ENCODE measurements at regions not wholly inside any gene's neighbourhood (a gene's known extent, or its start where the extent isn't known, plus 50 kb on each side); places are given as distances from the start of the nearest gene placed in this dataset.

DNA sequence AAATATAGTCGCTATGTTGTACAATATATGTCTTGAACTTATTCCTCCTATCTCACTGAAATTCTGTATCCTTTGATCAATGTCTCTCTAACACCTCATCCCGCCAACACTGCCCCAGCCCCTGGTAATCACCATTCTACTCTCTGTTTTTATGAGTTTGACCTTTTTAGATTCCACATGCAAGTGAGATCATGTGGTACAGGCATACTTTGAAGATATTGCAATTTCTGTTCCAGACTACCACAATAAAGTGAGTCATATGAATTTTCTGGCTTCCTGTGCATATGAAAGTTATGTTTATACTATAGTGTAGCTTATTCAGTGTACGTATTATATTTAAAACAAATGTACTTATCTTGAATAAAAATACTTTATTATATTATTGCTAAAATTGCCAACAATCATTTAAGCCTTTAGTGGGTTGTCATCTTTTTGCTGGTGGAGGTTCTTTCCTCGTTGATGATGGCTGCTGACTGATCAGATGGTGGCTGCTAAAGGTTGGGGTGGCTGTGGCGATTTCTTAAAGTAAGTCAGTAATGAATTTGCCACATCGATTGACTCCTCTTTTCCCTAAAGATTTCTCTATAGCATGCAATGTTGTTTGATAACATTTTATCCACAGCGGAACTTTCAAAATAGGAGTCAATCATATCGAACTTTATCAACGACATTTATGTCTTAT is 257.2 kb downstream of the NFKBIZ start:
- Histone ChIP-seq H3K4me3 (no peak overlapping the region), H3K27me3 (ENCODE audit: low read depth) (no peaks in the 10 kb centered on the region), H3K27ac (no peak overlapping the region), H3K36me3 (no peaks in the 10 kb centered on the region), H3K4me1 (no peaks in the 10 kb centered on the region), H3K9me3 (peaks cover 3% of the 10 kb centered on the region)
- intact Hi-C loops (cut with DNase I), result no loop called here
- ATAC-seq, result no peak
- no peak for DNase-seq
- TF ChIP-seq, protein P1, sequence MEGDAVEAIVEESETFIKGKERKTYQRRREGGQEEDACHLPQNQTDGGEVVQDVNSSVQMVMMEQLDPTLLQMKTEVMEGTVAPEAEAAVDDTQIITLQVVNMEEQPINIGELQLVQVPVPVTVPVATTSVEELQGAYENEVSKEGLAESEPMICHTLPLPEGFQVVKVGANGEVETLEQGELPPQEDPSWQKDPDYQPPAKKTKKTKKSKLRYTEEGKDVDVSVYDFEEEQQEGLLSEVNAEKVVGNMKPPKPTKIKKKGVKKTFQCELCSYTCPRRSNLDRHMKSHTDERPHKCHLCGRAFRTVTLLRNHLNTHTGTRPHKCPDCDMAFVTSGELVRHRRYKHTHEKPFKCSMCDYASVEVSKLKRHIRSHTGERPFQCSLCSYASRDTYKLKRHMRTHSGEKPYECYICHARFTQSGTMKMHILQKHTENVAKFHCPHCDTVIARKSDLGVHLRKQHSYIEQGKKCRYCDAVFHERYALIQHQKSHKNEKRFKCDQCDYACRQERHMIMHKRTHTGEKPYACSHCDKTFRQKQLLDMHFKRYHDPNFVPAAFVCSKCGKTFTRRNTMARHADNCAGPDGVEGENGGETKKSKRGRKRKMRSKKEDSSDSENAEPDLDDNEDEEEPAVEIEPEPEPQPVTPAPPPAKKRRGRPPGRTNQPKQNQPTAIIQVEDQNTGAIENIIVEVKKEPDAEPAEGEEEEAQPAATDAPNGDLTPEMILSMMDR (IDR thresholded peaks at IDR 0.05), result no peak

DNA sequence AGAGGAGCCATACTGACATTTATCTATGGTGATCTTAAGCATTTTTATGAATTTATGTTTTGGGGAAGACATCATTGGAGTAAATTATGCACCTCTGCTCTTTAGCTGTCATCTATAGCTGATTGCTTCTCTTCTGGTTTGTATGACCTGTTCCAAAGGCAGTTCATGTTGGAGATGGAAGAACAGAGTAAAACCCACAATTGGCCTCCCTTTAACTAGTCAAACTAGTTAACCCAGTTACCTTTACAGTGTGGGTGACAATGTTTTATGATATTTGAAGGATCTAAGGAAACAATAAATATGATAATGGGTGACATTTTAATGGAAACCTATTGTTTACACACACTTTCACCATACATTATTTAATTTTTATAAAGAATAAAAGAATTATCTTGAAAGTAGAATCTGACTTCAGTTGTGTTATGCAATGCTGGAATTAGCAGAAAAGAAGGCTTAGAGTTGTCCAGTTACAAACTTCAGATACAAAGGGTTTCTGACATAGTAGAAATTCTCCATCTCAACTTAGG is 263.5 kb downstream of the NFKBIZ start:
- ATAC-seq (no peak), DNase-seq (no peak)
- peaks cover 3% of the 10 kb centered on the region for H3K9me3 ChIP-seq
- intact Hi-C loops (cut with DNase I), result no loop called here
- no peaks in the 10 kb centered on the region for H3K36me3 ChIP-seq
- H3K27me3 ChIP-seq (ENCODE audit: low read depth), result no peaks in the 10 kb centered on the region
- H3K27ac ChIP-seq, result no peak overlapping the region
- H3K4me1 ChIP-seq, result no peaks in the 10 kb centered on the region
- H3K4me3 ChIP-seq, result no peak overlapping the region
- TF ChIP-seq, protein P1 (IDR thresholded peaks at IDR 0.05), result no peak

DNA sequence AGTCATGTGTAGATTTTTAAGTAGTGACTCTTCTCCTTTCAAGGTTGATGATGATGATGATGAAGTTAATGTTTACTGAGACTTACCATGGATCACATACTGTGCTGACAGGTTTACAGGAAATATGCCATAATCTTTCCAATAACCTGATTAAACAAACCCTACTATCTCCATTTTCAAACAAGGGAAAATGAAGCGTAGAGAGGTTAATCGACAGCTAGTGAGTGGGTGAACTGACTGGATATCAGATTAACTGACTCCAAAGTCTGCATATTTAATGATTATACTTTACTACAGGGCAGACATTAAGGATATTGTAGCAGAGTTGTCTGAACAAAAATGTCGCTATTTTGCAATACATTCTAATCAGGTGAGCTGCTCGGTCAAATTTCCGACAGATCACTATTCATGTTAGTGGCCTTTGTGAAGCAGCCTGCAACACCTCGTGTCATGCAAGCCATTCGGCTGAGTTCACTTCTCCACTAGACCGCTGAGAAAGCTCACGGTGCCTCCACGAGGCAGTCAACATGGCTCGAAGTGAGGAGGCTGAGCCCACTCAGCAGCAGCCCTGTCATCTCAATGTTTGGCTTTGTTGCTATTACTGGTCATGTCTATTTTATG is 264.2 kb downstream of the NFKBIZ start:
- Histone ChIP-seq H3K4me1 (no peaks in the 10 kb centered on the region), H3K27me3 (ENCODE audit: low read depth) (no peaks in the 10 kb centered on the region), H3K4me3 (no peak overlapping the region), H3K9me3 (no peaks in the 10 kb centered on the region), H3K27ac (no peak overlapping the region), H3K36me3 (no peaks in the 10 kb centered on the region)
- DNase-seq (no peak), ATAC-seq (no peak)
- TF ChIP-seq, protein P1 (IDR thresholded peaks at IDR 0.05), result no peak
- intact Hi-C loops (cut with DNase I), result no loop called here

DNA sequence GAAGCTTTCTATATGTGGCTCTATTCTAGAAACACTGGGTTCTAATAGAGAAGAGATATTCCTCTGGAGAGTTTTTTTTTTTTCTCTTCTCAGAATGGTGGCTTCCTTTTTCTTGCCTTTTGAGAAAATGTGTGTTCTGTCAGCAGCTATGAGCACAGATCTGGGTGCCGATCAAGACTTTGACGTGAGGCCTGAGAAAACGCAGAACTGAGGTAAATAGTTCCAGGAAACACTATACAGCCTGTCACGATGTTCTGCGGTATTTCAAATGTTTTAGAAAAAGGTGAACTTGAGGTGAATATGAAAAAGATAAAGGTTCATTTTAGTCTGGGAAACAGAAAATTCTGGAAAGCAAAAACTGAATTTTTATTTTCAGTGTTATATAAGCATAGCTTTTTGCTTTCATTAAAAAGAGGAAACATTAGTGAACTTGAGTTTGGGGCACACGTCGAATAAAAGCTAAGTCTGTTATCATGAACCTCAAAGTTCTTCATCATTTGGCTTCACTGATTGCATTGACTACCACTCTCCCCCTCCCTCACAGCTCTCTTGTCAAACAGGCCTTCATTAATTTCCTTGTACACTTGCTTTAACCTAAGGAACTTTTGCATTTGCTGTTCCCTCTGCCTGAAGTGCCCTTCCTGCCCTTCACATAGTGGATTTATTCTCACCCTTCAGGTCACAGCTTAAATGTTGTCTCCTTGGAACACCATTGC is 265.1 kb downstream of the NFKBIZ start:
- intact Hi-C loops (cut with DNase I), result no loop called here
- TF ChIP-seq, protein P1 (IDR thresholded peaks at IDR 0.05), result no peak
- Histone ChIP-seq H3K27me3 (ENCODE audit: low read depth) (no peaks in the 10 kb centered on the region), H3K27ac (no peak overlapping the region), H3K4me1 (no peaks in the 10 kb centered on the region), H3K36me3 (no peaks in the 10 kb centered on the region), H3K4me3 (no peak overlapping the region), H3K9me3 (no peaks in the 10 kb centered on the region)
- ATAC-seq, result peak in 1 of 2 donors; percentile 54
- no peak for DNase-seq

DNA sequence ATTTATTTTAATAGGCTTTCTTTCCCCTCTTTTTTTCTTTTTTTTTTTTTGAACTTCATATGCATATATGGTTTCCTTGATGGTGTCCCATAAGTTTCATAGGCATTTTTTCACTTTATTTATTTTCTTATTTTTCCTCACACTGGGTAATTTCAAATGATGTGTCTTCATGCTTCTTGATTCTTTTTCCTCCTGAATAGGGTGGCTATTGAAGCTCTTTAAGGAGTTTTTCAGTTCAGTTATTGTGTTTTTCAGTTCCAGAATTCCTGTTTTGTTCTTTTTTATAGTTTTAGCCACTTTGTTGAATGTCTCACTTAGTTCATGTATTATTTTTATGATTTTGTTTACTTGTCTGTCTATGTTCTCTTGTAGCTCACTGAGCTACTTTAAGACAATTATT is 273.2 kb downstream of the NFKBIZ start:
- Histone ChIP-seq H3K4me3 (no peak overlapping the region), H3K27me3 (ENCODE audit: low read depth) (no peaks in the 10 kb centered on the region), H3K36me3 (no peaks in the 10 kb centered on the region), H3K9me3 (peaks cover 13% of the 10 kb centered on the region), H3K4me1 (peaks cover 3% of the 10 kb centered on the region), H3K27ac (no peak overlapping the region)
- ATAC-seq (no peak), DNase-seq (no peak)
- intact Hi-C loops (cut with DNase I), result no loop called here
- TF ChIP-seq, protein P1 (IDR thresholded peaks at IDR 0.05), result no peak
